ENCODE measurements at regions not wholly inside any gene's neighbourhood (a gene's known extent, or its start where the extent isn't known, plus 50 kb on each side); places are given as distances from the start of the nearest gene placed in this dataset.

GRCh38 chr1:115176189-115176588, 86.9 kb upstream of the TSPAN2 start:
- Histone ChIP-seq H3K9ac (ENCODE audit: low read length) (no peak overlapping the region), H3K36me3 (ENCODE audit: control insufficient read depth, insufficient read depth, low read length, severe bottlenecking) (no peaks in the 10 kb centered on the region), H3K4me1 (ENCODE audit: control insufficient read depth, insufficient read depth, low read length) (peaks cover 41% of the 10 kb centered on the region), H3K9me3 (ENCODE audit: control insufficient read depth, low read length) (peaks cover 3% of the 10 kb centered on the region), H3K27me3 (replicated peaks; ENCODE audit: control insufficient read depth, insufficient read depth, low read length) (no peaks in the 10 kb centered on the region), H3K4me3 (ENCODE audit: low read length) (no peak overlapping the region)
- DNase-seq (ENCODE audit: low read depth): no peak

- DNase-seq (ENCODE audit: low read depth): no peak
- H3K4me3 ChIP-seq (ENCODE audit: low read length): no peak overlapping the region
- H3K4me1 ChIP-seq (ENCODE audit: control insufficient read depth, insufficient read depth, low read length): peaks cover 45% of the 10 kb centered on the region
- no peaks in the 10 kb centered on the region for H3K27me3 ChIP-seq (replicated peaks; ENCODE audit: control insufficient read depth, insufficient read depth, low read length)
- peaks cover 3% of the 10 kb centered on the region for H3K9me3 ChIP-seq (ENCODE audit: control insufficient read depth, low read length)
- no peaks in the 10 kb centered on the region for H3K36me3 ChIP-seq (ENCODE audit: control insufficient read depth, insufficient read depth, low read length, severe bottlenecking)
- no peak overlapping the region for H3K9ac ChIP-seq (ENCODE audit: low read length)
Measured at GRCh38 chr1:115175596-115175995, 86.3 kb upstream of the TSPAN2 start.

GRCh38 chr1:115173151-115173550, 83.8 kb upstream of the TSPAN2 start:
- peak; percentile 36 for DNase-seq (ENCODE audit: low read depth)
- Histone ChIP-seq H3K36me3 (ENCODE audit: control insufficient read depth, insufficient read depth, low read length, severe bottlenecking) (no peaks in the 10 kb centered on the region), H3K9me3 (ENCODE audit: control insufficient read depth, low read length) (peaks cover 3% of the 10 kb centered on the region), H3K9ac (ENCODE audit: low read length) (no peak overlapping the region), H3K4me3 (ENCODE audit: low read length) (no peak overlapping the region), H3K4me1 (ENCODE audit: control insufficient read depth, insufficient read depth, low read length) (peaks cover 46% of the 10 kb centered on the region), H3K27me3 (replicated peaks; ENCODE audit: control insufficient read depth, insufficient read depth, low read length) (no peaks in the 10 kb centered on the region)

DNA sequence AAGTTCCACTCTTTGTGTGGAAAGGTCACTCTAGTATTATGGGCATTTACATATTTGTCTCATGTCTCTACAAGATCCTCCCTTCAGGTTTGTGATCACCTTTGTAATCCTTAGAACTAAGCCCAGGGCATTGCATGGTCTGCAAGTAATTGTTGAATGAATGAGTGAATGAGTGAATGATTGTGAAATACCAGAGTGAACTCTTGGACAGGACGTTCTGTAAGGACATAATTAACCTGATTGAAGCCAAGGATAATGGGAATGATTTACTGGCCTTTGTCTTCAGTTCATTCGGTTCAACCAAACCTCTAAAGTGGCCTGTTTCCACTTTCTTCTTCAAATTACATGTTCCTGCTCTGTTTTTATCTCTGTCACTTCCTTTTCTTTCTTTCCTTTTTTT, 83.0 kb upstream of the TSPAN2 start:
- H3K4me3 ChIP-seq (ENCODE audit: low read length): no peak overlapping the region
- no peak for DNase-seq (ENCODE audit: low read depth)
- peak overlapping the region; percentile 80 for H3K9ac ChIP-seq (ENCODE audit: low read length)
- H3K27me3 ChIP-seq (replicated peaks; ENCODE audit: control insufficient read depth, insufficient read depth, low read length): no peaks in the 10 kb centered on the region
- H3K4me1 ChIP-seq (ENCODE audit: control insufficient read depth, insufficient read depth, low read length): peaks cover 53% of the 10 kb centered on the region
- H3K9me3 ChIP-seq (ENCODE audit: control insufficient read depth, low read length): peaks cover 3% of the 10 kb centered on the region
- H3K36me3 ChIP-seq (ENCODE audit: control insufficient read depth, insufficient read depth, low read length, severe bottlenecking): no peaks in the 10 kb centered on the region

DNA sequence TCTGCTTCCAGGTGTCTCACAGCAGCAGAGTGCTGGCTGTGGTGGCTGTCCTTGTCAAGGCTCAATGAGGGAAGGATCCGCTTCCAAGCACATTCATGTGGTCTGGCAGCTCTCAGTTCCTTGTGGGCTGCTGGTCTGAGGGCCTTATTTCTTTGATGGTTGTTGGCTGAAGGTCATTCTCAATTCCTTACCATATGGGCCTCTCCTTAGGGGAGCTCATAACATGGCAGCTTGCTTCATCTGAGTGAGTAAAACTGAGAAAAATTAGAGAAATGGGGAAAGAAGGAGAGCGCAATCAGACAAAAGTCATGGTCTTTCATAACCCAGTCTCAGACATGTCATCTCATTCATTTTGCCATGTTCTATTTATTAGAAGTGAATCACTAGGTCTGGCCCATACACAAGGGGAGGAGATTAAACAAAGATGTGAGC, 81.7 kb upstream of the TSPAN2 start:
- Histone ChIP-seq H3K36me3 (ENCODE audit: control insufficient read depth, insufficient read depth, low read length, severe bottlenecking) (no peaks in the 10 kb centered on the region), H3K9ac (ENCODE audit: low read length) (peak overlapping the region; percentile 80), H3K9me3 (ENCODE audit: control insufficient read depth, low read length) (peaks cover 3% of the 10 kb centered on the region), H3K27me3 (replicated peaks; ENCODE audit: control insufficient read depth, insufficient read depth, low read length) (no peaks in the 10 kb centered on the region), H3K4me3 (ENCODE audit: low read length) (peak overlapping the region; percentile 60), H3K4me1 (ENCODE audit: control insufficient read depth, insufficient read depth, low read length) (peaks cover 58% of the 10 kb centered on the region)
- DNase-seq (ENCODE audit: low read depth): no peak

- Histone ChIP-seq H3K4me3 (ENCODE audit: low read length) (peak overlapping the region; percentile 60), H3K9ac (ENCODE audit: low read length) (peak overlapping the region; percentile 80), H3K36me3 (ENCODE audit: control insufficient read depth, insufficient read depth, low read length, severe bottlenecking) (no peaks in the 10 kb centered on the region), H3K27me3 (replicated peaks; ENCODE audit: control insufficient read depth, insufficient read depth, low read length) (no peaks in the 10 kb centered on the region), H3K4me1 (ENCODE audit: control insufficient read depth, insufficient read depth, low read length) (peaks cover 64% of the 10 kb centered on the region), H3K9me3 (ENCODE audit: control insufficient read depth, low read length) (peaks cover 3% of the 10 kb centered on the region)
- no peak for DNase-seq (ENCODE audit: low read depth)
Measured at GRCh38 chr1:115170377-115170776, 81.1 kb upstream of the TSPAN2 start.

GRCh38 chr1:115168026-115168425, 78.7 kb upstream of the TSPAN2 start:
- Histone ChIP-seq H3K27me3 (replicated peaks; ENCODE audit: control insufficient read depth, insufficient read depth, low read length) (no peaks in the 10 kb centered on the region), H3K4me1 (ENCODE audit: control insufficient read depth, insufficient read depth, low read length) (peaks cover 70% of the 10 kb centered on the region), H3K9me3 (ENCODE audit: control insufficient read depth, low read length) (no peaks in the 10 kb centered on the region), H3K4me3 (ENCODE audit: low read length) (no peak overlapping the region), H3K36me3 (ENCODE audit: control insufficient read depth, insufficient read depth, low read length, severe bottlenecking) (no peaks in the 10 kb centered on the region), H3K9ac (ENCODE audit: low read length) (peak overlapping the region; percentile 39)
- peak; percentile 24 for DNase-seq (ENCODE audit: low read depth)

DNA sequence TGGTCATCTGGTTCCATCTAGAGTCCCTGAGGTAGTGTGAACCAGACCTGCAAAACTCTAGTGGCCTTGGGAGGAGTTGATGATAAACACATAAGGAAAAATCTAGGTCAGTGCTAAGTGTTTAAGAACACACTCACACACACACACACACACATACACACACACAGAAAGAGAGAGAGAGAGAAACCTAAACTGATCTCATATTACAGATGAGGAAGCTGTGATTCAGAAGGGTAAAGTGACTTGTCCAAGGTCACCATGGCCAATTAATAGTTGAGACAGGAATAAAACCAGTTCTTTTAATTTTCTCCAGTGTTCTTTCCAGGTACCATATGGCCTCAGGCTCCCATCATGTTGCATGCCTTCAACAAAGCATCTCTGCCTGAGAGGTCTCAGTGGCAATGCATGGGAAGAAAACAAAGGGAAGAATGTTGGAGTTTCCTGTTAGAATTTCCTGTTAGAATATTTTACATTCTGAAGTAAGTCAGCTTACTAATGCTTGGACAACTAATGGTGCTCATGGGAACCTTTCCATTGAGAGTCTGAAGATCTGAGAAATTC, 77.3 kb upstream of the TSPAN2 start:
- H3K9ac ChIP-seq (ENCODE audit: low read length): no peak overlapping the region

GRCh38 chr1:115165776-115166175, 76.5 kb upstream of the TSPAN2 start:
- no peaks in the 10 kb centered on the region for H3K36me3 ChIP-seq (ENCODE audit: control insufficient read depth, insufficient read depth, low read length, severe bottlenecking)
- peaks cover 47% of the 10 kb centered on the region for H3K4me1 ChIP-seq (ENCODE audit: control insufficient read depth, insufficient read depth, low read length)
- no peaks in the 10 kb centered on the region for H3K27me3 ChIP-seq (replicated peaks; ENCODE audit: control insufficient read depth, insufficient read depth, low read length)
- no peak overlapping the region for H3K4me3 ChIP-seq (ENCODE audit: low read length)
- no peak overlapping the region for H3K9ac ChIP-seq (ENCODE audit: low read length)
- H3K9me3 ChIP-seq (ENCODE audit: control insufficient read depth, low read length): no peaks in the 10 kb centered on the region
- no peak for DNase-seq (ENCODE audit: low read depth)

More for the DNA sequence above, 77.3 kb upstream of the TSPAN2 start:
- no peaks in the 10 kb centered on the region for H3K9me3 ChIP-seq (ENCODE audit: control insufficient read depth, low read length)
- H3K27me3 ChIP-seq (replicated peaks; ENCODE audit: control insufficient read depth, insufficient read depth, low read length): no peaks in the 10 kb centered on the region
- DNase-seq (ENCODE audit: low read depth): no peak
- H3K4me1 ChIP-seq (ENCODE audit: control insufficient read depth, insufficient read depth, low read length): peaks cover 55% of the 10 kb centered on the region
- H3K36me3 ChIP-seq (ENCODE audit: control insufficient read depth, insufficient read depth, low read length, severe bottlenecking): no peaks in the 10 kb centered on the region
- H3K4me3 ChIP-seq (ENCODE audit: low read length): no peak overlapping the region

DNA sequence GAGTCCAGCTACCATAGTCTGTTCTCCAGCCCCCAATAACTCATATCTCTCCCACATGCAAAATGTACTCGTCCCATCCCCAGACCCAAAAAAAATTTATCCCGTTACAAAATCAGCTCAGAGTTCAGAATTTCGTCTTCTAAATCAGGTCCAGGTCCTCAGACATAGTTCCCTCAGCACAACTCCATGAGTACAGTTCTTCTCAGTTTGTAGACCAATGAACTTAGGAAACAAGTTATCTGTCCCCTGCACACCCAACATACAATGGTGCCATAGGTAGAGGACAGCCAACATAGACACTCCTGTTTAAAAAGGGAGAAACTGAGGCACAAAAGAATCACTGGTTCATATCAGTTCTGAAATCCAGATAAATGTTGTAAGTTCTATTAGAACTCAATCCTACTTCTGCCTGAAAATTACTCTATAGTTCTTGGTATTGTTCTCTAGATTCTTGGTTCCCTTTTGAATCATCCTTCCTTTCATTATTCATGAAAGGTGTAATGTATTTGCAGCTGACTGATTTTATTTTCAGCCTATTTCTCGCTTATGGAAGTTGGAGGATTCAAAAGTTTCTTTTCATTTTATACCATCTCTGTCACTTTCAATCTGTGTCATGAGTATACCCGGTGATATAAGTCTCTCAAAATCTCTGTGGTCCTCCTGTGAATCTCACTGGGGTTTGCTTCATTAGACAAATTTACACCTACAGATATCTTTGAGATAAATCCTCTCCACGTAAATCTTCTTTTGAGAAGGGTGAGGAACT, 75.8 kb upstream of the TSPAN2 start:
- Histone ChIP-seq H3K9me3 (ENCODE audit: control insufficient read depth, low read length) (no peaks in the 10 kb centered on the region), H3K36me3 (ENCODE audit: control insufficient read depth, insufficient read depth, low read length, severe bottlenecking) (no peaks in the 10 kb centered on the region), H3K4me1 (ENCODE audit: control insufficient read depth, insufficient read depth, low read length) (peaks cover 41% of the 10 kb centered on the region), H3K27me3 (replicated peaks; ENCODE audit: control insufficient read depth, insufficient read depth, low read length) (no peaks in the 10 kb centered on the region), H3K9ac (ENCODE audit: low read length) (no peak overlapping the region), H3K4me3 (ENCODE audit: low read length) (no peak overlapping the region)
- DNase-seq (ENCODE audit: low read depth): no peak

DNA sequence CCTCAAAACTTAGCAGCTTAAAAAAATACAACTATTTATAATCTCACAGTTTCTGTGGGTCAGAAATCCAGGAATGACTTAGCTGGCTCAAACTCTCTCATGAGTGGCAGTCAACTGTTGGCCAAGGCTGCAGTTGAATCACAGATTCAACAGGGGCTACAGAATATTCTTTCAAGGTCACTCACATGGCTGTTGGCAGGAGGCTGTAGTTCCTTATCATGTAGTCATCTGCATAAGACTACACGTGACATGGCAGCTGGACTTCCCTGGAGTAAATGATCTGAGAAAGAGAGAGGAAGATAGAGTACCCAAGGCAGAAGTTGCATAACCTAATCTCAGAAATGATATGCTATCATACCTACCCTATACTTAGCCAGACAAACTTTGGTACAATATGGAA, 75.2 kb upstream of the TSPAN2 start:
- Histone ChIP-seq H3K36me3 (ENCODE audit: control insufficient read depth, insufficient read depth, low read length, severe bottlenecking) (no peaks in the 10 kb centered on the region), H3K4me3 (ENCODE audit: low read length) (no peak overlapping the region), H3K9me3 (ENCODE audit: control insufficient read depth, low read length) (no peaks in the 10 kb centered on the region), H3K9ac (ENCODE audit: low read length) (no peak overlapping the region), H3K27me3 (replicated peaks; ENCODE audit: control insufficient read depth, insufficient read depth, low read length) (no peaks in the 10 kb centered on the region), H3K4me1 (ENCODE audit: control insufficient read depth, insufficient read depth, low read length) (peaks cover 36% of the 10 kb centered on the region)
- DNase-seq (ENCODE audit: low read depth): no peak

Data from adipocyte (in vitro differentiated cells).